Upper lobe of right lung (tissue), 1 donor: ENCODE measurements at regions not wholly inside any gene's neighbourhood (a gene's known extent, or its start where the extent isn't known, plus 50 kb on each side); places are given as distances from the start of the nearest gene placed in this dataset.

Experiments used
- ATAC-seq: fragments of 200-7000 bp; cut with Tn5 transposase; one replicate; pipeline ENCODE4 v1.9.1; 2020; ENCODE audit warnings: mild to moderate bottlenecking, moderate library complexity
- DNase-seq: peaks from one replicate; pipeline ENCODE4 v3.0.0-alpha.2; 2020
- H3K27ac ChIP-seq: fragments of 200-600 bp; one replicate; pipeline ENCODE4 v1.8.0; 2022
- H3K27me3 ChIP-seq: fragments of 200-600 bp; one replicate; pipeline ENCODE4 v1.8.0; 2022; ENCODE audit warnings: mild to moderate bottlenecking
- H3K36me3 ChIP-seq: fragments of 200-600 bp; one replicate; pipeline ENCODE4 v1.8.0; 2022
- H3K4me1 ChIP-seq: fragments of 200-600 bp; one replicate; pipeline ENCODE4 v1.8.0; 2022
- H3K4me3 ChIP-seq: fragments of 200-600 bp; one replicate; pipeline ENCODE4 v1.8.0; 2022; ENCODE audit warnings: mild to moderate bottlenecking
- H3K9me3 ChIP-seq: fragments of 200-600 bp; one replicate; pipeline ENCODE4 v1.8.0; 2022
- CTCF ChIP-seq: fragments of 200-600 bp; IDR thresholded peaks from one replicate; pipeline ENCODE4 v1.8.0; 2022; ENCODE audit warnings: antibody characterized with exemption
- intact Hi-C: fragments of 100-400 bp; cut with DNase I; formaldehyde crosslinking; loops from one replicate; pipeline ENCODE4 v1.11.0; 2022
- donor health status: DM: no; HTN: yes; CAD: no; lungs with severe emphysema.

DNA sequence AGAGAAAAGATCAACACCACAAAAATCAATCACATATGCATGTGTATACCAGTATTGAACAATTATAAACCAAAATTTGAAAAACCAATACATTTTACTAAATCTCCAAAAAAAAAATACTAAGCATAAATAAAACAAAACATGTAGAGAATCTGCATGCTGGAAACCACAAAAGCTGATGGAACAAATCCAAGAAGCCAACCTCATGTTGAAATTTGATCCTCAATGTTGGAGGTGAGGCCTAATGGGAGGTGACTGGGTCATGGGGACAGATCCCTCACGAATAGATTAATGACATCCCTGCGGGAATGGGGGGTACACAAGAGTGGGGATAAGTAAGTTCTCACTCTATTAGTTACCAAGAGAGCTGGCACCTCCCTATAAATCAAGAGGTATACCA lies 82.5 kb downstream of the OAT start:
- DNase-seq (no peak), ATAC-seq (no peak)
- Histone ChIP-seq H3K9me3 (no peaks in the 10 kb centered on the region), H3K27me3 (no peaks in the 10 kb centered on the region), H3K4me1 (peaks cover 9% of the 10 kb centered on the region), H3K27ac (no peak overlapping the region), H3K4me3 (no peak overlapping the region), H3K36me3 (no peaks in the 10 kb centered on the region)
- intact Hi-C loops, result no loop called here
- no peak for TF ChIP-seq CTCF

- no peak for TF ChIP-seq CTCF
- no peaks in the 10 kb centered on the region for H3K9me3 ChIP-seq
Measured at GRCh38 chr10:124333931-124334330, 84.8 kb downstream of the OAT start.

GRCh38 chr10:124332426-124332825 lies 86.3 kb downstream of the OAT start:
- no peaks in the 10 kb centered on the region for H3K27me3 ChIP-seq
- H3K27ac ChIP-seq, result no peak overlapping the region
- H3K36me3 ChIP-seq, result no peaks in the 10 kb centered on the region
- DNase-seq (no peak), ATAC-seq (peak; percentile 68)
- H3K4me3 ChIP-seq, result no peak overlapping the region
- no peaks in the 10 kb centered on the region for H3K9me3 ChIP-seq
- no peaks in the 10 kb centered on the region for H3K4me1 ChIP-seq
- intact Hi-C loops, result no loop called here
- TF ChIP-seq CTCF, result no peak

More at GRCh38 chr10:124333931-124334330, 84.8 kb downstream of the OAT start:
- H3K4me3 ChIP-seq, result no peak overlapping the region
- H3K27me3 ChIP-seq, result no peaks in the 10 kb centered on the region
- no peak for DNase-seq
- ATAC-seq, result no peak
- no peaks in the 10 kb centered on the region for H3K36me3 ChIP-seq
- intact Hi-C loops, result no loop called here
- H3K27ac ChIP-seq, result no peak overlapping the region
- no peaks in the 10 kb centered on the region for H3K4me1 ChIP-seq

DNA sequence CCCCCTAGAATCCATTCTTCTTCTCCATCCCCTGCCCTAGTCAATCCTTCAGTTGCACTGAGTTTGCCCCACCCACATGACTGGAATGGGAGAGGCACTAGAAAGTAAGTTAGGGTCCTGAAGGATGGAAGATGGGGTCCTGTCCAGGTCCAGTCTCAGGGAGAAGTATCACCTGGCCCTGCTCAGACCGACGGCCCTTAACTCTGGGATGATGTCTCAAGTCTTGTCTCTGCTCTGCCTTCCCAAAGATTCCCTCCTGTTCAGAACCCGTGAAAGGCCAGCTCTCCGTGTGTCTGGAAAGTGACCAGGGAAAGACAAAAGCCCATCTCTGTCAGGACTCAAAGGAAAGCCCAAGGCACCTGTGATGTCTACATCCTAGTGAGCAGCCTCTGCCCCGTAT lies 88.8 kb downstream of the OAT start:
- Histone ChIP-seq H3K9me3 (no peaks in the 10 kb centered on the region), H3K4me3 (no peak overlapping the region), H3K27me3 (no peaks in the 10 kb centered on the region), H3K36me3 (no peaks in the 10 kb centered on the region), H3K27ac (no peak overlapping the region), H3K4me1 (no peaks in the 10 kb centered on the region)
- TF ChIP-seq CTCF, result no peak
- DNase-seq (no peak), ATAC-seq (no peak)
- intact Hi-C loops, result no loop called here

DNA sequence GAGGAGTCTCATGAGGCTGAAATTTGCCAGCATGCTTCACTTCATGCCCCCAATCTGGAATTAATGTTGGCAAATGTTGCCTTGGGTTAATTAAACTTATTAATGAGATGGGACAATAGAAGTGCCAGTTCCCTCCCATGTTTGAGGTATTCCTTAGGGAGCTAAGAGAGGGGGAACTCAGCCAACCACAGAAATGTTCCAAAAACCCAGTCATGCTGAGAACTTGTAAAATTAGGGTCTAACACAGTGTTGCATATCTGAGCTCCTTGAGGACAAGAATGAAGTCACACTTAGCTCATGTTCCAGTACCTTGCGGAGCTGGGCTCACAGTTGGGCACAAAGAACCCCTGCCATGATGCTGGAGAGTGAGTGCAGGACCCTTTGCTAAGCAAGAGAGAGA lies 89.4 kb downstream of the OAT start:
- no peak for ATAC-seq

More for the DNA sequence above, 89.4 kb downstream of the OAT start:
- Histone ChIP-seq H3K27ac (no peak overlapping the region), H3K9me3 (no peaks in the 10 kb centered on the region), H3K4me3 (no peak overlapping the region), H3K27me3 (no peaks in the 10 kb centered on the region), H3K4me1 (no peaks in the 10 kb centered on the region), H3K36me3 (no peaks in the 10 kb centered on the region)
- intact Hi-C loops, result no loop called here
- no peak for DNase-seq
- no peak for TF ChIP-seq CTCF
